H1 (cell line): ENCODE measurements at regions not wholly inside any gene's neighbourhood (a gene's known extent, or its start where the extent isn't known, plus 50 kb on each side); places are given as distances from the start of the nearest gene placed in this dataset.

Experiments
- CTCF ChIP-seq, 3 experiments: IDR thresholded peaks; 1 replicate in 2 of 3; 2 replicates in 1 of 3; pipeline versions ENCODE4 v1.5.1 to v1.6.1; 2011; ENCODE audit warnings: low read length in 3 of 3, mild to moderate bottlenecking in 3 of 3, inconsistent platforms in 2 of 3, low read depth in 1 of 3, moderate library complexity in 1 of 3; ENCODE audit not compliant: insufficient read depth in 1 of 3; ENCODE audit errors: control extremely low read depth in 1 of 3
- EP300 ChIP-seq, 2 experiments: IDR thresholded peaks; 1 replicate in 1 of 2; 2 replicates in 1 of 2; pipeline ENCODE4 v1.6.1; 2011 to 2012; ENCODE audit warnings: low read depth in 2 of 2, low read length in 2 of 2, mild to moderate bottlenecking in 2 of 2, borderline replicate concordance in 1 of 2, inconsistent platforms in 1 of 2, moderate library complexity in 1 of 2
- EZH2 ChIP-seq: fragments of 200-600 bp; sonication (generic); IDR thresholded peaks from 2 replicates; pipeline ENCODE4 v1.7.1; 2012; ENCODE audit warnings: low read depth, mild to moderate bottlenecking, moderate library complexity, low read length, inconsistent platforms; ENCODE audit not compliant: severe bottlenecking
- MAFK ChIP-seq: IDR thresholded peaks from 2 replicates; pipeline ENCODE4 v1.6.1; 2012; ENCODE audit warnings: low read depth, mild to moderate bottlenecking, improper control_type of control experiment, low read length
- POLR2AphosphoS5 ChIP-seq: IDR thresholded peaks from 2 replicates; pipeline ENCODE4 v1.6.1; 2011; ENCODE audit warnings: low read depth, low read length

GRCh38 chr11:128379587-128380580 is 207.5 kb downstream of the ETS1 start:
- TF ChIP-seq POLR2AphosphoS5, result no peak
- TF ChIP-seq EZH2, result no peak
- no peak for TF ChIP-seq MAFK
- no peak for TF ChIP-seq EP300 (IDR thresholded peaks at IDR 0.05; ENCODE audit: borderline replicate concordance in 1 of 2, low read depth in 2 of 2, low read length in 2 of 2)
- TF ChIP-seq CTCF (IDR thresholded peaks at IDR 0.05; ENCODE audit: control extremely low read depth in 1 of 3, insufficient read depth in 1 of 3, low read depth in 1 of 3, low read length in 3 of 3), result no peak
